Spleen (tissue), 7 donors: ENCODE measurements at regions not wholly inside any gene's neighbourhood (a gene's known extent, or its start where the extent isn't known, plus 50 kb on each side); places are given as distances from the start of the nearest gene placed in this dataset.

ENCODE experiments used
- POLR2A ChIP-seq, 3 donors: fragments of 450-650 bp; IDR thresholded peaks; one replicate each; pipeline ENCODE4 v1.5.1; 2017; ENCODE audit warnings: antibody characterized with exemption in 3 of 3, mild to moderate bottlenecking in 1 of 3
- POLR2AphosphoS5 ChIP-seq, 3 donors: sonication (generic); formaldehyde crosslinking; IDR thresholded peaks; one replicate each; pipeline ENCODE4 v1.5.1; 2017; ENCODE audit warnings: antibody characterized with exemption in 3 of 3
- TF ChIP-seq, protein P1 (sequence below), 11 experiments: fragments of 200-600 bp in 7 of 11; fragments of 450-650 bp in 4 of 11; sonication (generic) in 4 of 11; IDR thresholded peaks in 8 of 11; conservative IDR thresholded peaks in 3 of 11; 1 replicate in 7 of 11; 2 replicates in 4 of 11; pipeline versions ENCODE4 v1.4.0 to v1.8.0; 2016 to 2021; ENCODE audit warnings: antibody characterized with exemption in 11 of 11, inconsistent platforms in 4 of 11, mild to moderate bottlenecking in 1 of 11
- donor health status: DM: no; HTN: no; CAD: no; lungs with moderate emphysema.
- donor health status: DM: no; HTN: no; CAD: no.
- donor health status: DM: no; HTN: no; CAD: no.

- TF ChIP-seq POLR2A (IDR thresholded peaks at IDR 0.05), result no peak
- no peak for TF ChIP-seq POLR2AphosphoS5 (IDR thresholded peaks at IDR 0.05)
- TF ChIP-seq, protein P1, sequence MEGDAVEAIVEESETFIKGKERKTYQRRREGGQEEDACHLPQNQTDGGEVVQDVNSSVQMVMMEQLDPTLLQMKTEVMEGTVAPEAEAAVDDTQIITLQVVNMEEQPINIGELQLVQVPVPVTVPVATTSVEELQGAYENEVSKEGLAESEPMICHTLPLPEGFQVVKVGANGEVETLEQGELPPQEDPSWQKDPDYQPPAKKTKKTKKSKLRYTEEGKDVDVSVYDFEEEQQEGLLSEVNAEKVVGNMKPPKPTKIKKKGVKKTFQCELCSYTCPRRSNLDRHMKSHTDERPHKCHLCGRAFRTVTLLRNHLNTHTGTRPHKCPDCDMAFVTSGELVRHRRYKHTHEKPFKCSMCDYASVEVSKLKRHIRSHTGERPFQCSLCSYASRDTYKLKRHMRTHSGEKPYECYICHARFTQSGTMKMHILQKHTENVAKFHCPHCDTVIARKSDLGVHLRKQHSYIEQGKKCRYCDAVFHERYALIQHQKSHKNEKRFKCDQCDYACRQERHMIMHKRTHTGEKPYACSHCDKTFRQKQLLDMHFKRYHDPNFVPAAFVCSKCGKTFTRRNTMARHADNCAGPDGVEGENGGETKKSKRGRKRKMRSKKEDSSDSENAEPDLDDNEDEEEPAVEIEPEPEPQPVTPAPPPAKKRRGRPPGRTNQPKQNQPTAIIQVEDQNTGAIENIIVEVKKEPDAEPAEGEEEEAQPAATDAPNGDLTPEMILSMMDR (IDR thresholded peaks at IDR 0.05 in 8 of 11, conservative IDR thresholded peaks at IDR 0.05 in 3 of 11), result no peak
These were observed 609.0 kb upstream of the FZD8 start for GRCh38 chr10:36251068-36251467.
